ENCODE measurements at regions not wholly inside any gene's neighbourhood (a gene's known extent, or its start where the extent isn't known, plus 50 kb on each side); places are given as distances from the start of the nearest gene placed in this dataset.

- H3K36me3 ChIP-seq (ENCODE audit: control insufficient read depth in 1 of 2, insufficient read depth in 2 of 2, low read length in 2 of 2), result no peaks in the 10 kb centered on the region
- TF ChIP-seq CBX3 (IDR thresholded peaks at IDR 0.05; ENCODE audit: low read depth), result peak; percentile 93
- TF ChIP-seq JUND (IDR thresholded peaks at IDR 0.05), result peak; percentile 98
- TF ChIP-seq, protein P1, sequence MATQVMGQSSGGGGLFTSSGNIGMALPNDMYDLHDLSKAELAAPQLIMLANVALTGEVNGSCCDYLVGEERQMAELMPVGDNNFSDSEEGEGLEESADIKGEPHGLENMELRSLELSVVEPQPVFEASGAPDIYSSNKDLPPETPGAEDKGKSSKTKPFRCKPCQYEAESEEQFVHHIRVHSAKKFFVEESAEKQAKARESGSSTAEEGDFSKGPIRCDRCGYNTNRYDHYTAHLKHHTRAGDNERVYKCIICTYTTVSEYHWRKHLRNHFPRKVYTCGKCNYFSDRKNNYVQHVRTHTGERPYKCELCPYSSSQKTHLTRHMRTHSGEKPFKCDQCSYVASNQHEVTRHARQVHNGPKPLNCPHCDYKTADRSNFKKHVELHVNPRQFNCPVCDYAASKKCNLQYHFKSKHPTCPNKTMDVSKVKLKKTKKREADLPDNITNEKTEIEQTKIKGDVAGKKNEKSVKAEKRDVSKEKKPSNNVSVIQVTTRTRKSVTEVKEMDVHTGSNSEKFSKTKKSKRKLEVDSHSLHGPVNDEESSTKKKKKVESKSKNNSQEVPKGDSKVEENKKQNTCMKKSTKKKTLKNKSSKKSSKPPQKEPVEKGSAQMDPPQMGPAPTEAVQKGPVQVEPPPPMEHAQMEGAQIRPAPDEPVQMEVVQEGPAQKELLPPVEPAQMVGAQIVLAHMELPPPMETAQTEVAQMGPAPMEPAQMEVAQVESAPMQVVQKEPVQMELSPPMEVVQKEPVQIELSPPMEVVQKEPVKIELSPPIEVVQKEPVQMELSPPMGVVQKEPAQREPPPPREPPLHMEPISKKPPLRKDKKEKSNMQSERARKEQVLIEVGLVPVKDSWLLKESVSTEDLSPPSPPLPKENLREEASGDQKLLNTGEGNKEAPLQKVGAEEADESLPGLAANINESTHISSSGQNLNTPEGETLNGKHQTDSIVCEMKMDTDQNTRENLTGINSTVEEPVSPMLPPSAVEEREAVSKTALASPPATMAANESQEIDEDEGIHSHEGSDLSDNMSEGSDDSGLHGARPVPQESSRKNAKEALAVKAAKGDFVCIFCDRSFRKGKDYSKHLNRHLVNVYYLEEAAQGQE (IDR thresholded peaks at IDR 0.05; ENCODE audit: low read depth), result no peak
- TF ChIP-seq POLR2A (IDR thresholded peaks at IDR 0.05; ENCODE audit: borderline replicate concordance, extremely low read depth, insufficient read depth, insufficient read length), result no peak
- TF ChIP-seq, protein P2, sequence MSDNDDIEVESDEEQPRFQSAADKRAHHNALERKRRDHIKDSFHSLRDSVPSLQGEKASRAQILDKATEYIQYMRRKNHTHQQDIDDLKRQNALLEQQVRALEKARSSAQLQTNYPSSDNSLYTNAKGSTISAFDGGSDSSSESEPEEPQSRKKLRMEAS (IDR thresholded peaks at IDR 0.05), result peak; percentile 10; the same call in 1 of the 2 replicates
- TF ChIP-seq, protein P3, sequence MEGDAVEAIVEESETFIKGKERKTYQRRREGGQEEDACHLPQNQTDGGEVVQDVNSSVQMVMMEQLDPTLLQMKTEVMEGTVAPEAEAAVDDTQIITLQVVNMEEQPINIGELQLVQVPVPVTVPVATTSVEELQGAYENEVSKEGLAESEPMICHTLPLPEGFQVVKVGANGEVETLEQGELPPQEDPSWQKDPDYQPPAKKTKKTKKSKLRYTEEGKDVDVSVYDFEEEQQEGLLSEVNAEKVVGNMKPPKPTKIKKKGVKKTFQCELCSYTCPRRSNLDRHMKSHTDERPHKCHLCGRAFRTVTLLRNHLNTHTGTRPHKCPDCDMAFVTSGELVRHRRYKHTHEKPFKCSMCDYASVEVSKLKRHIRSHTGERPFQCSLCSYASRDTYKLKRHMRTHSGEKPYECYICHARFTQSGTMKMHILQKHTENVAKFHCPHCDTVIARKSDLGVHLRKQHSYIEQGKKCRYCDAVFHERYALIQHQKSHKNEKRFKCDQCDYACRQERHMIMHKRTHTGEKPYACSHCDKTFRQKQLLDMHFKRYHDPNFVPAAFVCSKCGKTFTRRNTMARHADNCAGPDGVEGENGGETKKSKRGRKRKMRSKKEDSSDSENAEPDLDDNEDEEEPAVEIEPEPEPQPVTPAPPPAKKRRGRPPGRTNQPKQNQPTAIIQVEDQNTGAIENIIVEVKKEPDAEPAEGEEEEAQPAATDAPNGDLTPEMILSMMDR (IDR thresholded peaks at IDR 0.05 in 2 of 3, conservative IDR thresholded peaks at IDR 0.05 in 1 of 3; ENCODE audit: borderline replicate concordance in 1 of 3, insufficient read depth in 1 of 3, low read depth in 2 of 3, low read length in 2 of 3), result no peak
- peak; percentile 44; the same call in 1 of the 2 replicates for TF ChIP-seq CEBPB (IDR thresholded peaks at IDR 0.05; ENCODE audit: low read depth)
- peak; percentile 95 for TF ChIP-seq SRF (IDR thresholded peaks at IDR 0.05; ENCODE audit: low read depth)
- no peak for TF ChIP-seq RAD21 (IDR thresholded peaks at IDR 0.05; ENCODE audit: low read depth)
- TF ChIP-seq SIN3A (IDR thresholded peaks at IDR 0.05; ENCODE audit: low read depth), result peak; percentile 25; the same call in 1 of the 2 replicates
- TF ChIP-seq POLR2AphosphoS5 (IDR thresholded peaks at IDR 0.05; ENCODE audit: low read depth, low read length), result peak; percentile 46; the same call in 1 of the 2 replicates
- TF ChIP-seq SP1 (IDR thresholded peaks at IDR 0.05; ENCODE audit: low read depth), result peak; percentile 90
- peak; percentile 56 for TF ChIP-seq TCF7L2 (IDR thresholded peaks at IDR 0.05; ENCODE audit: borderline replicate concordance, extremely low read depth, insufficient read depth, insufficient read length)
- TF ChIP-seq FOSL1 (IDR thresholded peaks at IDR 0.05; ENCODE audit: low read depth), result peak; percentile 99
- H3K9ac ChIP-seq (ENCODE audit: low read length), result no peak overlapping the region; the same call in 1 of the 2 replicates
- peak overlapping the region; percentile 71 for H3K4me2 ChIP-seq (ENCODE audit: low read length)
- peak; percentile 66 for DNase-seq (ENCODE audit: low read depth, low spot score)
- ChIA-PET RAD21 (ENCODE audit: low non-redundant PET in 1 of 2, low total read pairs in 2 of 2, uncharacterized antibody in 2 of 2, unreplicated experiment in 2 of 2) (no interaction called here), POLR2A (no interaction called here), CTCF (no interaction called here)
- H2AFZ ChIP-seq (ENCODE audit: low read depth, low read length, poor library complexity, severe bottlenecking), result peak overlapping the region; percentile 94
- H3K27ac ChIP-seq (ENCODE audit: low read depth, low read length), result peak overlapping the region; percentile 53; the same call in 1 of the 2 replicates
- H3K9me2 ChIP-seq (ENCODE audit: insufficient read depth), result no peaks in the 10 kb centered on the region
- H4K20me1 ChIP-seq (ENCODE audit: insufficient read depth), result no peaks in the 10 kb centered on the region
- no peaks in the 10 kb centered on the region for H3K9me3 ChIP-seq (ENCODE audit: control insufficient read depth in 1 of 2, insufficient read depth in 1 of 2, low read depth in 1 of 2, low read length in 2 of 2)
- TSS peak; percentile 78 for BruUV-seq (replicated peaks)
- H3K4me1 ChIP-seq (ENCODE audit: control insufficient read depth in 1 of 2, insufficient read depth in 2 of 2, low read length in 2 of 2), result peaks cover 24 to 53% of the 10 kb centered on the region in 2 experiments
- no peaks in the 10 kb centered on the region for H3K79me2 ChIP-seq (ENCODE audit: insufficient read depth, low read length)
- intact Hi-C loops (cut with micrococcal nuclease), result loop anchor here (10.0 kb wide), 1 partner anchor 565 kb away; no protein-coding TSS in a partner anchor
- ATAC-seq, result peak; percentile 85
- peak overlapping the region in 1 of 2 experiments; percentile 36; a peak in 2 of 4 replicates for H3K4me3 ChIP-seq (replicated peaks in 1 of 2; ENCODE audit: low read depth in 1 of 2, low read length in 2 of 2)
- no peaks in the 10 kb centered on the region for H3K27me3 ChIP-seq (ENCODE audit: insufficient read depth, low read length)
Measured at GRCh38 chr5:130549884-130550561, 615.0 kb downstream of the HINT1 start.

All from HCT116 (cell line).